ENCODE measurements at regions not wholly inside any gene's neighbourhood (a gene's known extent, or its start where the extent isn't known, plus 50 kb on each side); places are given as distances from the start of the nearest gene placed in this dataset.

DNA sequence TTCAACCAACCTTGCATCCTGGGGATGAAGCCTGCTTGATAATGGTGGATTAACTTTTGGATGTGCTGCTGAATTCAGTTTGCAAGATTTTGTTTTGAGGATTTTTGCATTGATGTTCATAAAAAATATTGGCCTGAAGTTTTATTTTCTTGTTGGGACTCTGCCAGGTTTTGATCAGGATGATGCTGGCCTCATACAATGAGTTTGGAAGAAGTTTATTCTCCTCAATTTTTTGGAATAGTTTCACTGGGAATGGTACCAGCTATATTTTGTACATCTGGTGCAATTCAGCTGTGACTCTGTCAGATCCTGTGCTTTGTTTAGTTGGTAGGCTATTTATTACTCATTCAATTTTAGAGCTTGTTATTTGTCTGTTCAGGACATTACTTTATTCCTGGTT, 340.3 kb upstream of the TRAM1L1 start:
- H3K4me3 ChIP-seq, result no peak overlapping the region
- CTCF ChIA-PET, result no interaction called here
- ATAC-seq (no peak), DNase-seq (ENCODE audit: low read depth in 1 of 2, low spot score in 1 of 2) (no peak), FAIRE-seq (no peak)
- no peaks in the 10 kb centered on the region for H3K4me1 ChIP-seq
- no peak for TF ChIP-seq HOXA7 (CRISPR knock-in tag; IDR thresholded peaks at IDR 0.05)
- TF ChIP-seq JUN (IDR thresholded peaks at IDR 0.05), result no peak
- no peak for TF ChIP-seq RCOR1 (IDR thresholded peaks at IDR 0.05; ENCODE audit: low read depth, low read length)
- no peak for TF ChIP-seq MYC (IDR thresholded peaks at IDR 0.05; ENCODE audit: borderline replicate concordance, low read length)
- TF ChIP-seq MAX (IDR thresholded peaks at IDR 0.05), result no peak
- TF ChIP-seq CHD4 (IDR thresholded peaks at IDR 0.05; ENCODE audit: borderline replicate concordance), result no peak
- no peak for TF ChIP-seq KDM1A (IDR thresholded peaks at IDR 0.05; ENCODE audit: low read depth)
- no peak for TF ChIP-seq RAD21 (conservative IDR thresholded peaks at IDR 0.05 in 1 of 2, IDR thresholded peaks at IDR 0.05 in 1 of 2)
- no peak for TF ChIP-seq TP53 (CRISPR knock-in tag; IDR thresholded peaks at IDR 0.05)
- TF ChIP-seq MAZ (IDR thresholded peaks at IDR 0.05; ENCODE audit: borderline replicate concordance, low read depth, low read length), result no peak
- no peak for TF ChIP-seq CBX8 (IDR thresholded peaks at IDR 0.05)
- no peak for TF ChIP-seq HOXB5 (CRISPR knock-in tag; IDR thresholded peaks at IDR 0.05)
- no peak for TF ChIP-seq EHMT2 (IDR thresholded peaks at IDR 0.05; ENCODE audit: low read depth)
- TF ChIP-seq NR3C1 (IDR thresholded peaks at IDR 0.05), result no peak
- no peak for TF ChIP-seq EHF (CRISPR knock-in tag; IDR thresholded peaks at IDR 0.05)
- no peaks in the 10 kb centered on the region for H3K9me3 ChIP-seq
- POLR2A ChIA-PET, result no interaction called here
- H3K27ac ChIP-seq, result no peak overlapping the region
- H3K4me2 ChIP-seq, result no peak overlapping the region

- POLR2A ChIA-PET, result no interaction called here
- no peak overlapping the region for H3K4me2 ChIP-seq
- CTCF ChIA-PET, result no interaction called here
- TF ChIP-seq POLR2AphosphoS2 (conservative IDR thresholded peaks at IDR 0.05; ENCODE audit: low read length) (no peak), ZNF302 (CRISPR knock-in tag; IDR thresholded peaks at IDR 0.05) (no peak), BCL3 (IDR thresholded peaks at IDR 0.05) (no peak), MAZ (IDR thresholded peaks at IDR 0.05; ENCODE audit: borderline replicate concordance, low read depth, low read length) (no peak), E2F6 (IDR thresholded peaks at IDR 0.05; ENCODE audit: borderline replicate concordance, low read depth) (no peak), BHLHE40 (IDR thresholded peaks at IDR 0.05; ENCODE audit: low read depth, low read length) (no peak), PHF8 (IDR thresholded peaks at IDR 0.05; ENCODE audit: borderline replicate concordance, low read depth) (no peak), ZFP36 (IDR thresholded peaks at IDR 0.05; ENCODE audit: borderline replicate concordance, partially characterized antibody) (no peak), ZSCAN20 (CRISPR knock-in tag; IDR thresholded peaks at IDR 0.05) (no peak), ESRRA (IDR thresholded peaks at IDR 0.05; ENCODE audit: borderline replicate concordance, low read length) (no peak), RNF2 (IDR thresholded peaks at IDR 0.05; ENCODE audit: borderline replicate concordance, low read depth) (no peak), FOXS1 (CRISPR knock-in tag; IDR thresholded peaks at IDR 0.05) (no peak), GATA3 (IDR thresholded peaks at IDR 0.05; ENCODE audit: borderline replicate concordance) (no peak), PBX3 (IDR thresholded peaks at IDR 0.05) (no peak), HOXA7 (CRISPR knock-in tag; IDR thresholded peaks at IDR 0.05) (no peak), HDAC2 (IDR thresholded peaks at IDR 0.05) (no peak), HEYL (CRISPR knock-in tag; IDR thresholded peaks at IDR 0.05) (no peak), JUNB (IDR thresholded peaks at IDR 0.05) (no peak)
- TF ChIP-seq, protein P1, sequence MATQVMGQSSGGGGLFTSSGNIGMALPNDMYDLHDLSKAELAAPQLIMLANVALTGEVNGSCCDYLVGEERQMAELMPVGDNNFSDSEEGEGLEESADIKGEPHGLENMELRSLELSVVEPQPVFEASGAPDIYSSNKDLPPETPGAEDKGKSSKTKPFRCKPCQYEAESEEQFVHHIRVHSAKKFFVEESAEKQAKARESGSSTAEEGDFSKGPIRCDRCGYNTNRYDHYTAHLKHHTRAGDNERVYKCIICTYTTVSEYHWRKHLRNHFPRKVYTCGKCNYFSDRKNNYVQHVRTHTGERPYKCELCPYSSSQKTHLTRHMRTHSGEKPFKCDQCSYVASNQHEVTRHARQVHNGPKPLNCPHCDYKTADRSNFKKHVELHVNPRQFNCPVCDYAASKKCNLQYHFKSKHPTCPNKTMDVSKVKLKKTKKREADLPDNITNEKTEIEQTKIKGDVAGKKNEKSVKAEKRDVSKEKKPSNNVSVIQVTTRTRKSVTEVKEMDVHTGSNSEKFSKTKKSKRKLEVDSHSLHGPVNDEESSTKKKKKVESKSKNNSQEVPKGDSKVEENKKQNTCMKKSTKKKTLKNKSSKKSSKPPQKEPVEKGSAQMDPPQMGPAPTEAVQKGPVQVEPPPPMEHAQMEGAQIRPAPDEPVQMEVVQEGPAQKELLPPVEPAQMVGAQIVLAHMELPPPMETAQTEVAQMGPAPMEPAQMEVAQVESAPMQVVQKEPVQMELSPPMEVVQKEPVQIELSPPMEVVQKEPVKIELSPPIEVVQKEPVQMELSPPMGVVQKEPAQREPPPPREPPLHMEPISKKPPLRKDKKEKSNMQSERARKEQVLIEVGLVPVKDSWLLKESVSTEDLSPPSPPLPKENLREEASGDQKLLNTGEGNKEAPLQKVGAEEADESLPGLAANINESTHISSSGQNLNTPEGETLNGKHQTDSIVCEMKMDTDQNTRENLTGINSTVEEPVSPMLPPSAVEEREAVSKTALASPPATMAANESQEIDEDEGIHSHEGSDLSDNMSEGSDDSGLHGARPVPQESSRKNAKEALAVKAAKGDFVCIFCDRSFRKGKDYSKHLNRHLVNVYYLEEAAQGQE (IDR thresholded peaks at IDR 0.05), result no peak
- ATAC-seq (no peak), DNase-seq (ENCODE audit: low read depth in 1 of 2, low spot score in 1 of 2) (no peak), FAIRE-seq (no peak)
- no peak overlapping the region for H3K4me3 ChIP-seq
- no peaks in the 10 kb centered on the region for H3K4me1 ChIP-seq
- WGBS (ENCODE audit: missing lambda C conversion rate), result 7% methylated on average over 1 of the region's 1 CpG
- H3K9me3 ChIP-seq, result no peaks in the 10 kb centered on the region
- no peak overlapping the region for H3K27ac ChIP-seq
Measured at GRCh38 chr4:117428536-117428935, 343.2 kb upstream of the TRAM1L1 start.

All from A549 (cell line).